ENCODE measurements at regions not wholly inside any gene's neighbourhood (a gene's known extent, or its start where the extent isn't known, plus 50 kb on each side); places are given as distances from the start of the nearest gene placed in this dataset.

- WGBS (ENCODE audit: insufficient coverage, low coverage, missing lambda C conversion rate), result 0% methylated on average over 5 of the region's 5 CpGs
- in situ Hi-C loops (cut with MboI), result no loop called here
- CTCF ChIA-PET (ENCODE audit: low intra/inter-chr PET ratio), result no interaction called here
These were observed 87.4 kb upstream of the CLDN14 start for GRCh38 chr21:36567216-36567885.

GRCh38 chr21:36569511-36569910 is 89.6 kb upstream of the CLDN14 start:
- Histone ChIP-seq H3K79me2 (ENCODE audit: control insufficient read depth, insufficient read depth, low read length) (no peaks in the 10 kb centered on the region), H3K27ac (ENCODE audit: extremely low read depth, low read depth, low read length) (no peak overlapping the region), H3K4me1 (replicated peaks in 1 of 2; ENCODE audit: control insufficient read depth in 2 of 2, insufficient read depth in 2 of 2, low read length in 2 of 2) (no peaks in the 10 kb centered on the region), H3K4me3 (no peak overlapping the region), H4K20me1 (replicated peaks; ENCODE audit: control insufficient read depth, insufficient read depth, low read length) (no peaks in the 10 kb centered on the region), H3K4me2 (ENCODE audit: insufficient read depth, low read length) (no peak overlapping the region), H3K36me3 (ENCODE audit: control insufficient read depth, insufficient read depth, low read length) (no peaks in the 10 kb centered on the region), H3K9me3 (replicated peaks; ENCODE audit: control insufficient read depth, insufficient read depth, low read depth, low read length) (no peaks in the 10 kb centered on the region), H3K9me1 (ENCODE audit: control insufficient read depth, insufficient read depth, low read length) (no peaks in the 10 kb centered on the region), H2AFZ (ENCODE audit: low read depth, low read length) (no peak overlapping the region), H3K27me3 (ENCODE audit: control insufficient read depth in 2 of 2, insufficient read depth in 2 of 2, low read length in 2 of 2) (peaks cover 20 to 49% of the 10 kb centered on the region in 2 experiments), H3K9ac (ENCODE audit: insufficient read depth in 1 of 2, low read depth in 2 of 2, low read length in 2 of 2) (no peak overlapping the region)
- ATAC-seq (no peak), FAIRE-seq (no peak), DNase-seq (ENCODE audit: extremely low read depth in 1 of 4, low spot score in 3 of 4) (no peak)
- ChIA-PET POLR2A (no interaction called here), CTCF (ENCODE audit: low intra/inter-chr PET ratio) (no interaction called here)
- no TSS peak for BruUV-seq (replicated peaks)
- TF ChIP-seq ZBTB11 (CRISPR knock-in tag; IDR thresholded peaks at IDR 0.05) (no peak), ZNF408 (CRISPR knock-in tag; IDR thresholded peaks at IDR 0.05; ENCODE audit: low read depth) (no peak)
- in situ Hi-C loops (cut with MboI), result no loop called here
- 0% methylated on average over 6 of the region's 6 CpGs for WGBS (ENCODE audit: insufficient coverage, low coverage, missing lambda C conversion rate)
- intact Hi-C loops (cut with micrococcal nuclease), result no loop called here

More at GRCh38 chr21:36567216-36567885, 87.4 kb upstream of the CLDN14 start:
- no peak for DNase-seq (ENCODE audit: extremely low read depth in 1 of 4, low spot score in 3 of 4)
- H3K9me1 ChIP-seq (ENCODE audit: control insufficient read depth, insufficient read depth, low read length), result no peaks in the 10 kb centered on the region
- H3K4me3 ChIP-seq, result no peak overlapping the region
- intact Hi-C loops (cut with micrococcal nuclease), result no loop called here
- no peak for FAIRE-seq
- no peak for ATAC-seq
- no TSS peak for BruUV-seq (replicated peaks)
- POLR2A ChIA-PET, result interaction anchor here (0.7 to 2.0 kb wide), 2 partner anchors 9 to 496 kb away, joined by 4 to 5 read pairs; no protein-coding TSS in a partner anchor
- H3K27ac ChIP-seq (ENCODE audit: extremely low read depth, low read depth, low read length), result no peak overlapping the region
- H3K79me2 ChIP-seq (ENCODE audit: control insufficient read depth, insufficient read depth, low read length), result no peaks in the 10 kb centered on the region
- H3K27me3 ChIP-seq (ENCODE audit: control insufficient read depth in 2 of 2, insufficient read depth in 2 of 2, low read length in 2 of 2), result peaks cover 23 to 52% of the 10 kb centered on the region in 2 experiments
- no peak overlapping the region for H3K4me2 ChIP-seq (ENCODE audit: insufficient read depth, low read length)
- no peak for TF ChIP-seq BRF1 (IDR thresholded peaks at IDR 0.05; ENCODE audit: borderline replicate concordance, extremely low read depth, insufficient read length)
- no peaks in the 10 kb centered on the region for H3K9me3 ChIP-seq (replicated peaks; ENCODE audit: control insufficient read depth, insufficient read depth, low read depth, low read length)
- H2AFZ ChIP-seq (ENCODE audit: low read depth, low read length), result no peak overlapping the region
- no peaks in the 10 kb centered on the region for H3K36me3 ChIP-seq (ENCODE audit: control insufficient read depth, insufficient read depth, low read length)
- H3K9ac ChIP-seq (ENCODE audit: insufficient read depth in 1 of 2, low read depth in 2 of 2, low read length in 2 of 2), result no peak overlapping the region
- no peaks in the 10 kb centered on the region for H4K20me1 ChIP-seq (replicated peaks; ENCODE audit: control insufficient read depth, insufficient read depth, low read length)
- no peaks in the 10 kb centered on the region for H3K4me1 ChIP-seq (replicated peaks in 1 of 2; ENCODE audit: control insufficient read depth in 2 of 2, insufficient read depth in 2 of 2, low read length in 2 of 2)
